ENCODE measurements at regions not wholly inside any gene's neighbourhood (a gene's known extent, or its start where the extent isn't known, plus 50 kb on each side); places are given as distances from the start of the nearest gene placed in this dataset.

DNA sequence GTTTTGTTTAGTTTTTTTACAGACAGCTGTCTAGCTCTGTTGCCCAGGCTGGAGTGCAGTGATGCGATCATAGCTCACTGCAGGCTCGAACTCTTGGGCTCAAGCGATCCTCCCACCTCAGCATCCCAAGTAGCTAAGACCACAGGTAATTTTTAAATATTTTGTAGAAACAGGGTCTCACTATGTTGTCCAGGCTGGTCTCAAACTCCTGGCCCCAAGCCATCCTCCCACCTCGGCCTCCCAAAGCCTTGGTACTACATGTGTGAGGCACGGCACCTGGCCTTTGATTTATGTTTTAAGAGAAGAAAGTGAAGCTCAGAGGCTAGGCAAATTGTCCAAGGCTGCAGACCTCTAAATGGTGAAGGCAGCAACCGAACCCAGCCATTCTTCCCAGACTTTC is 98.6 kb upstream of the SVIL start:
- TF ChIP-seq CTCF (IDR thresholded peaks at IDR 0.05) (no peak), EZH2 (IDR thresholded peaks at IDR 0.05; ENCODE audit: borderline replicate concordance, insufficient read depth, low read depth, low read length, poor library complexity, severe bottlenecking) (no peak)

All from B cell (primary cell).